Activated CD8-positive, alpha-beta T cell treated with anti-CD3 and anti-CD28 coated beads for 36 hours (primary cell): ENCODE measurements at regions not wholly inside any gene's neighbourhood (a gene's known extent, or its start where the extent isn't known, plus 50 kb on each side); places are given as distances from the start of the nearest gene placed in this dataset.

Source experiments
- ATAC-seq: fragments of 200-7000 bp; cut with Tn5 transposase; one replicate; pipeline ENCODE4 v1.10.0; 2021; ENCODE audit warnings: mild to moderate bottlenecking, moderate library complexity
- CTCF ChIA-PET: fragments of 350-600 bp; sonication (Branson Sonifier 250); formaldehyde crosslinking; loops from one replicate; lab custom pipeline; 2021; ENCODE audit warnings: antibody characterized with exemption; lab: Charles Lee
- POLR2A ChIA-PET: fragments of 350-600 bp; sonication (Branson Sonifier 250); formaldehyde crosslinking; loops from one replicate; lab custom pipeline; 2021; ENCODE audit warnings: antibody characterized with exemption; lab: Charles Lee
- DNase-seq: peaks from one replicate; pipeline ENCODE4 v3.0.0-alpha.2; 2020
- H3K27ac Mint-ChIP-seq: one replicate; pipeline ENCODE4 v1.8.0; 2021; ENCODE audit warnings: mild to moderate bottlenecking, mixed read lengths
- H3K27me3 Mint-ChIP-seq: one replicate; pipeline ENCODE4 v1.8.0; 2021; ENCODE audit warnings: mixed read lengths
- H3K36me3 Mint-ChIP-seq: one replicate; pipeline ENCODE4 v1.8.0; 2021; ENCODE audit warnings: low read depth, mixed read lengths
- H3K4me1 Mint-ChIP-seq: one replicate; pipeline ENCODE4 v1.8.0; 2021; ENCODE audit warnings: low read depth, mixed read lengths
- H3K4me3 Mint-ChIP-seq: one replicate; pipeline ENCODE4 v1.8.0; 2021; ENCODE audit warnings: mild to moderate bottlenecking, moderate library complexity, mixed read lengths
- H3K9me3 Mint-ChIP-seq: one replicate; pipeline ENCODE4 v1.8.0; 2021; ENCODE audit warnings: mixed read lengths
- CTCF ChIP-seq: fragments of 200-600 bp; IDR thresholded peaks from one replicate; pipeline ENCODE4 v1.8.0; 2022; ENCODE audit warnings: antibody characterized with exemption, mild to moderate bottlenecking
- intact Hi-C: fragments of 100-400 bp; cut with micrococcal nuclease; formaldehyde crosslinking; loops from one replicate; pipeline ENCODE4 v1.10.0; 2022

- TF ChIP-seq CTCF, result no peak
- Mint-ChIP-seq H3K27me3 (no peaks in the 10 kb centered on the region), H3K9me3 (peaks cover 6% of the 10 kb centered on the region), H3K36me3 (no peaks in the 10 kb centered on the region), H3K27ac (no peak overlapping the region), H3K4me3 (no peak overlapping the region), H3K4me1 (no peaks in the 10 kb centered on the region)
- ATAC-seq, result no peak
- CTCF ChIA-PET, result no interaction called here
- POLR2A ChIA-PET, result no interaction called here
- intact Hi-C loops, result no loop called here
- no peak for DNase-seq
Observed at GRCh38 chr4:35684755-35685154, 559.6 kb downstream of the ARAP2 start.

- ATAC-seq (no peak), DNase-seq (no peak)
- Mint-ChIP-seq H3K27ac (no peak overlapping the region), H3K36me3 (no peaks in the 10 kb centered on the region), H3K27me3 (no peaks in the 10 kb centered on the region), H3K4me3 (no peak overlapping the region), H3K4me1 (no peaks in the 10 kb centered on the region), H3K9me3 (no peaks in the 10 kb centered on the region)
- POLR2A ChIA-PET, result no interaction called here
- intact Hi-C loops, result no loop called here
- TF ChIP-seq CTCF, result no peak
- CTCF ChIA-PET, result no interaction called here
Observed at GRCh38 chr4:35689870-35690269, 554.4 kb downstream of the ARAP2 start.

- no peak for TF ChIP-seq CTCF
- ChIA-PET CTCF (no interaction called here), POLR2A (no interaction called here)
- Mint-ChIP-seq H3K4me3 (no peak overlapping the region), H3K36me3 (no peaks in the 10 kb centered on the region), H3K27ac (no peak overlapping the region), H3K4me1 (no peaks in the 10 kb centered on the region), H3K27me3 (no peaks in the 10 kb centered on the region), H3K9me3 (no peaks in the 10 kb centered on the region)
- no peak for DNase-seq
- no peak for ATAC-seq
- intact Hi-C loops, result no loop called here
Observed at GRCh38 chr4:35690271-35690670, 554.0 kb downstream of the ARAP2 start.

- Mint-ChIP-seq H3K9me3 (peaks cover 2% of the 10 kb centered on the region), H3K27me3 (no peaks in the 10 kb centered on the region), H3K4me3 (no peak overlapping the region), H3K4me1 (no peaks in the 10 kb centered on the region), H3K27ac (no peak overlapping the region), H3K36me3 (no peaks in the 10 kb centered on the region)
- ChIA-PET CTCF (no interaction called here), POLR2A (no interaction called here)
- no peak for ATAC-seq
- intact Hi-C loops, result no loop called here
- DNase-seq, result no peak
- no peak for TF ChIP-seq CTCF
Observed at GRCh38 chr4:35695003-35695402, 549.3 kb downstream of the ARAP2 start.

GRCh38 chr4:35695421-35695820 lies 548.9 kb downstream of the ARAP2 start:
- intact Hi-C loops, result no loop called here
- ATAC-seq (no peak), DNase-seq (no peak)
- POLR2A ChIA-PET, result no interaction called here
- Mint-ChIP-seq H3K4me1 (no peaks in the 10 kb centered on the region), H3K36me3 (no peaks in the 10 kb centered on the region), H3K9me3 (peaks cover 2% of the 10 kb centered on the region), H3K27ac (no peak overlapping the region), H3K4me3 (no peak overlapping the region), H3K27me3 (no peaks in the 10 kb centered on the region)
- CTCF ChIA-PET, result no interaction called here
- TF ChIP-seq CTCF, result no peak
